ENCODE measurements at regions not wholly inside any gene's neighbourhood (a gene's known extent, or its start where the extent isn't known, plus 50 kb on each side); places are given as distances from the start of the nearest gene placed in this dataset.
A peak's percentile ranks its signal among the peaks of the same experiment; 100 is the strongest.

GRCh38 chr18:60664736-60665135 lies 292.2 kb upstream of the MC4R start:
- DNase-seq = no peak

DNA sequence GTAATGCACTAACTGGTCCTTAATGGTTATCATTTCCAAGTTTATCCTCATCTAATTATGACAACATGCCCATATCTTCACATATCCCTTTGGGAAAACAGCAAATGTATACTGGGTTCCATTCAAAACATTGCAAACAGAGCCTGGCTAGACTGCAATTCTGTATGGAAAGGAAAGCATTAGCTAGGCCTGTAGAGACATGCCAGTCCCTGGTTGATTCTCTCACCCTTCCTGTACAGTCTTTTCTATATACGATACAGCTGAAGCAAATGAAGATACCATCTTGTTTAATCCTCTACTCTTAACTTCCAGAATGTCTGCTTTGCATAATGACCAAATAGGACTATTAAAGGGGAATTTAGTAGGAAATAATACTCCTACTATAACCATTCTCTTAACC lies 294.4 kb upstream of the MC4R start:
- DNase-seq = no peak

DNA sequence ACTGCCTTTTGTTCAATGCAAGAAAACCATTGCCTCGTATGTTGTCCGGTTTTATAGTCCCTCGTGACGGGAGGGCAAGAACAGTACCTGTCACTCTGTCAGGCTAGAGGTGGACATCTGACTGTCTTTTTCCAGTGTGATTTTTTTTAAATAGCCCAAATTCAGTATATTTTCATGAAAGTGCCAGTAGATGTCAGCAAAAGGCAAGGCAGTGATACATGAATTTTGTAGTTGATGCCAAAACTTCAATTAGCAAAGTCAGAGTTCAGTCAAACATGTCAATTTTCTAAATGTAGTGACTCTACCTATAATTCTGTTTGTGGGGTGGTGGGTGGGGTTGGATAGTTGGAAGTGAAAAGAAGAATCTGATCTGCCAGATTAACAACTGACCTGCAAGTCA lies 296.0 kb upstream of the MC4R start:
- no peak for DNase-seq

- DNase-seq = no peak
These were observed 297.4 kb upstream of the MC4R start for GRCh38 chr18:60669938-60670337.

GRCh38 chr18:60671021-60671420 lies 298.4 kb upstream of the MC4R start:
- no peak for DNase-seq

DNA sequence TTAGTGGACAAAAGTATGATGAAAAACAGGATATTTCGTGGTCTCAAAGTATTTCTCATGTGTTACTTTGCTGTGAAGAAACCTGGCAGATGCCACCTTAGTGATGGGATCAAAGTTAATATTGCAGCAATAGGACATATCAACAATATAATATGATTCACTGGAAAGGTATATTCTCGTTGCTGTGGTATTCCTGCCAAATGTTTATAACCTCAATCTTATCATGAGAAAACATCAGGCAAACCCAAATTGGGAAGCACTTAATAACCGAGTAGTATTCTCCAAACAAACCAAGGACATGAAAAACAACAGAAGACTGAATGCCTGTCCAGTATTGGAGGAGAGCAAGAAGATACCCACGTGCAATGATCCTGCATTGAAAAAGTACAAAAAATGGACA lies 302.6 kb upstream of the MC4R start:
- DNase-seq = no peak

- no peak for DNase-seq
These were observed 303.2 kb upstream of the MC4R start for GRCh38 chr18:60675801-60676200.

DNA sequence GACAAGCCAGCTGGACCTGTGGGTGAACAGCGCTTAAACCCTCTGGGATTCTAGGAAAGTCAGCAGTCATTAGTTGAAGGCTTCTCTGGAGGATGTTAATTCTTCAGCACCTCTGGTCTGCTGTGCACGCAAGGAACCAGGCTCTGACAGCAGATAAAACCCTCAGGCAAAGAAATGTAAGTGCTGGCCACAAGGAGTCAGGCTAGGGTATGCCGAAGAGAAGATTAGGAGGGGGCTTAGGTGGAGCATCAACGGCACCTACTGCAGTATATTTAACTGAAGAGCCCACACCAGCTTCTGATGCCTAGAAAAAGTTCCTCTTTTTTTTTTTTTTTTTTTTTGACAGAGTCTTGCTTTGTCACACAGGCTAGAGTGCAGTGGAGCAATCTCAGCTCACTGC lies 304.2 kb upstream of the MC4R start:
- DNase-seq = no peak

GRCh38 chr18:60684843-60685513 lies 312.4 kb upstream of the MC4R start:
- DNase-seq = peak; percentile 33

DNA sequence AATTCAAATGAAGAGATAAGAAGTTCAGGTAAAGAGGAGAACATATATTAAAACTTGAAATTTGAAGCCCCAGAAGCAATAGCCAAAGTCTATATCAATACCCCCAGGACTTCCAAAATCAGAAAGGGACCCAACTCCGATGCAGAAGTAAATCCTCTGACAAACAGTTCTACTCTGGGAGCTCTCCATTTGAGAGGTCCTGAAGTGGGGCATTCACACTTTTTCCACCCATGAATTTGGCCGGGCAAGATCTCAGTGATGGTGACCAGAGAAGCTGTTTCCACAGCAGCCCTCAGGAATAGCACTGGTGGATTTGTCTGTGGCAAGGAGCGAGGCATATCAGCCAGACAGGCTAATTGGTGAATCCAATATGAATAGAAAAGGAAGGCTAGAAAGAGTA lies 313.6 kb upstream of the MC4R start:
- DNase-seq = peak; percentile 3

- DNase-seq = no peak
These were observed 318.5 kb upstream of the MC4R start for GRCh38 chr18:60691061-60691460.

- peak; percentile 27 for DNase-seq
These were observed 320.9 kb upstream of the MC4R start for GRCh38 chr18:60693426-60693825.

- DNase-seq = no peak
These were observed 326.3 kb upstream of the MC4R start for GRCh38 chr18:60698901-60699300.

- no peak for DNase-seq
These were observed 350.2 kb upstream of the MC4R start for GRCh38 chr18:60722742-60723141.

DNA sequence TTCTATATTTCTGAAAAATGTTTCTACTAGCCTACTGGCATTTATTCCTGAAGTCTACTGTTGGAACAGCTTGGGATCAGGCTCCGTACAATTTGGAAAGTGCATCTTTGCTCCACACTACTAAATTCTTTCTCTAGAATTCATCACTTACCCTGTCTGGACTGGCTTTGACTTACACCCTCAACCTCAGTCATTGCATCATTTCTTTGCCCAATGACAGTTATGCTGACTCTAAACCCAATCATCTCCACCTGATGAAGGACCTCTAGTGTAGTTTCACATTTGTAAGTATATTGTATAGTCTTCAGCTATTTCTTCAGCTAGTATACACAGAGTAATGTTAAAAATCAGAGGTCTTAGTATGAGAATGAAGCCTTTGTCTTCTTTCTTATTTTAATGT lies 359.6 kb upstream of the MC4R start:
- DNase-seq = peak; percentile 2

- no peak for DNase-seq
These were observed 366.6 kb upstream of the MC4R start for GRCh38 chr18:60739212-60739611.

DNA sequence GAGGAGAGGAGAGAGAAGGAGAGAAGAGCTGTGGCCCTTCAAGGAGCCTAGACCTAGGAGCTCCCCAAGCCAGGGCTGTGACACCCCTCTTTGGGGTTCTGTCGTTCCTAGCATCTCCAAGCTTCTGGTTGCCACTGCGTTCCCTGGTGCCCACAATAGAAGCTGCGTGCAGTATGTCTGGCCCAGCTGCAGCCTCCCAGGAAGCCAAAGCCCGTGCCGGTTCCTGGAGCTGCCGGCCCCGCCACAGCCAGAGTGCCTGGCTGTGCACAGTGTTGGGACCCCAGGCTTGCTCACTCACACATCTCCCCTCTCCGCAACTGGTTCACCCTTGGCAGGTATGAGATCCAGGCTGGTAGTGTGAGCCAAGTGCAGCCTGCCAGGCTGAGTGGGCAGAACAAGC lies 367.7 kb upstream of the MC4R start:
- no peak for DNase-seq

DNA sequence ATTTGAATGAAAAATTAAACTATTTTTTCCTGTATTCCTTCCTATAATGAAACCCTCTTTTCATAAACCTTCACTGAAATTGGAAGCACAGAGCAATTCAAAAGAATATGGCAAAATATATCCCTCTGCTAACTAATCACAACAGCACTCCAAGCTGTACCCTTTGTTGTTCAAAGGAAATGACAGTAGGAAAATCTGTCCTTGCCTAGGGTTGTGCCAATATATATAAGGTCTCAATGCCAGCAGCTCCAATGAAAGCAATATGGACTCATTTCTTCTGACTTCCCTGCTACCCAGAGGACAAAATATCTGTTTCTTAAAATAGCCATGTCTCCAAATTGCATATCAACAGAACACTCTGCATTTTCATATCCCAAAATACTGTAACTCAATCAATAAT lies 373.9 kb upstream of the MC4R start:
- no peak for DNase-seq

- DNase-seq = no peak
These were observed 374.3 kb upstream of the MC4R start for GRCh38 chr18:60746919-60747318.

DNA sequence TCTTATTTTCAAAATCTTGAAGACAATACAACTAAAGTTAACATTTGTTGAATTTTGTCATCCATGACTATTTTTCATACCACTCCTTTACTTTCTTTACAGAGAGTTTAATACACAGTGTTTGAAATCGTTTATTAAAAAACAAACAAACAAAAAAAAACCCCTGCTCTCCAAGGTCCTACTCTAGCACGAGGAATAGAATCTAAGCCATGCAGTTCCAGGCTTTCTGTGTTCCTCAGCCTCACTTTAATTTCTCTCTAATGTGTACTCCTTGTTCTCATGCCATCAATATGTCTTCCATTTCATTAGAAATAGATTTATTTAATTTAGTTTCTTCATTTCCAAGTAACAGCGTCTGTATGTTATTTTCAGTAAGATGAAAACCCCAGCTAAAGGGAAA lies 381.2 kb upstream of the MC4R start:
- DNase-seq = no peak

- no peak for DNase-seq
These were observed 381.9 kb upstream of the MC4R start for GRCh38 chr18:60754413-60755009.

DNA sequence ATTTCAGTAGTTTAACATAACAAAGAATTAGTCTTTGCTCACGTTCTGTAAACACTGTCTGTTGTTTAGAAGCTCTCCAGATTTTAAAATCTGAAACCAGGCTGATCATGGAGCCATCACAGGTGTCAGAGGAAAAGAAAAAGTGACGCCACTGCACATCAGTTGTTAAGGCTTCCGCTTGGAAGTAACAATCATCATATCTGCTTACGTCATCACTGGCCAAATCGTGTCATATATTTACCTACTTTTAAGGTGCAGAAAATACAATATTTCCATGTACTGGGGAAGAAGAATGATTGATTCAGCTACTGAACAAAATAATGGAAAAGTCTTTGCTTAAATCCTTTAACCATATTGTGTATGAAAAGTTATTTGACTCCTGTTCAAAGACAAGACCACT lies 382.6 kb upstream of the MC4R start:
- DNase-seq = no peak

- no peak for DNase-seq
These were observed 403.4 kb upstream of the MC4R start for GRCh38 chr18:60775978-60776377.

DNA sequence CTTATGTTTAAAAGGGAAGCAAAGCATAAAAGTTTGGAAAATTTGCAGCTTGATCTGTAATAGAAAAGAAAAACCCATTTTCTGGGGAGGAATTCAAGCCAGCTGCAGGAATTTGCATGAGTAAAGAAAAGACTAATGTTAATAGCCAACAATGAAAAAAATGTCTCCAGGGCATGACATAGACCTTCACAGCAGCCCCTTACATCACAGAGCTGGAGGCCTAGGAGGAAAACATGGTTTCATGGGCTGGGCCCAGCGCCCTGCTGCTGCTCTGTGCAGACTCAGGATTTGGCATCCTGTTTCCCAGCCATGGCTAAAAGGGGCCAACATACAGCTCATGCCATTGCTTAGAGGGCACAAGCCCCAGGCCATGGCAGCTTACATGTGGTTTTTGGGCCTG lies 411.6 kb upstream of the MC4R start:
- DNase-seq = no peak

GRCh38 chr18:60794802-60795201 lies 422.2 kb upstream of the MC4R start:
- no peak for DNase-seq
